ENCODE measurements at regions not wholly inside any gene's neighbourhood (a gene's known extent, or its start where the extent isn't known, plus 50 kb on each side); places are given as distances from the start of the nearest gene placed in this dataset.
"Not testable (repeated sequence)": the region's sequence is repeated elsewhere in the genome, so short reads cannot be mapped to it uniquely, and the experiment has no call there.

GRCh38 chr14:38716926-38717325, 386.1 kb downstream of the SEC23A start:
- DNase-seq (ENCODE audit: low read depth, low spot score): no peak

DNA sequence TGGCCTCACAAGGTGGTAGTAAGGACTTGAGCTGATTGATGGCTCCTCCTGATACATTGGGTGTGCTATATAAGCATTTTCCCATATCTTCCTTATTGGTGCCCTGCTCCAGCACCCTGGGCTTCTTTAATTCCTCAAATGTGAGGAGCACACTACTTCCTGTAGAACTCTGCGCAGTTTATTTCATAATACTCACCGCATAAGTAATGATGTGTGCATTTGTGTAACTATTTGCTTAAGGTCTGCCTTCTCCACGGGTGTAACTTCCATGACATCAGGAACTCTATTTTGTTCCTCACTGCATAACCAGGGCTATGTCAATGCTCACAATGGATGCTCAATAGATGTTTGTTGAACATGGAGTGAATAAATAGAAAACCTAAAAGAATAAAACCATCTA, 392.2 kb downstream of the SEC23A start:
- no peak for DNase-seq (ENCODE audit: low read depth, low spot score)

DNA sequence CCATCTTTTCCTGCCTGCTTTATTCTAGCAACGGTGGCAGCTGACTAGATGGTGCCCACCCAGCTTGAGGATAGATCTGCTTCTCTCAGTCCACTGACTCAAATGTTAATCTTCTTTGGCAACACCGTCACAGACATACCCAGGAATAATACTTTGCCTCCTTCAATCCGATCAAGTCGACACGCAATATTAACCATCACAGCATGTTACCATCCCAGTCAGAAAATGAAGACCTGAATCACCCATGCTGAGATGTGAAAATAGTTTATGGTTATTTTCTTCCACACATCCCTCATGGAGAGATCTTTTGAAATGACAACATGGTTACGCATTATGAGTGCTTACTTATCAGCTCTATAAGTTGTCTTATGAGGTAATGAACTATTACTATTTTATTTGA, 392.8 kb downstream of the SEC23A start:
- DNase-seq (ENCODE audit: low read depth, low spot score): no peak

DNA sequence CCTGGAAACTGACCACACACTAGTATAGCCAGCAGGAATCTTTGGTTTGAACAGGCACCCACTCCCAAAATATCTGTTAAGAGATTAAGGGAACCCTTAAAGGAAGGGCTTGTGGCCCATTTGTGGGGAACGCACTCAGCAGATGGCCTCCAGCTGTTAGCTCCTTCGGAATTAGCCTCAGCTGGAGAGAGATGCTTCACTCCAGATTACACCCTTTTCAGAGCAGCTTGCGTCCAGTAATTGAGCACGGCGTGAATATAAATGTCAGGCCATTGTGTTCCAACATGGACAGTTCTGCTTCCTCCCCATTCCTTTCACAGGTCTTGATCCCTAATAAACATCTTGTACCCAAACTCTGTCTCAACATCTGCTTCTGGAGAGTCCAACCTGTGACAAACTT, 397.8 kb downstream of the SEC23A start:
- DNase-seq (ENCODE audit: low read depth, low spot score): no peak

DNA sequence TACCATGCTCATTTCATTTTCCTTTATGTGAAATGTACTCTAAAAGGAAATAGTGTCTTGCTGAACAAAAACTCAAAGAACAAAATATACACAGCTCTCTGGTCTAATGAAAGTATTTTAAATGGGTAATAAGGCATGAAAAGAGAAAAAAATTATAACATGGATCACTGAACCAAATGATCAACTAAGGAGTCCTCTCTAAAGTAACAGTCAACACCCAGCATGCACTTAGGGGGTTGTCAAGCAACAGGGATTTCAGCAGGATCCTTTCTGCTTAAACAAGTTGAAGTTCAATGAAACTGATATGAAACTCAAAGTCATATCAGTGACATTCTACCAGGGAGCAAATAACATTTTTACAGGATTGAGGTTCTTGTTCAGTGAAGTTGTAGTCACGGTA, 398.8 kb downstream of the SEC23A start:
- DNase-seq (ENCODE audit: low read depth, low spot score): no peak

- no peak for DNase-seq (ENCODE audit: low read depth, low spot score)
Observed at GRCh38 chr14:38696925-38697324, 406.1 kb downstream of the SEC23A start.

- DNase-seq (ENCODE audit: low read depth, low spot score): no peak
Observed at GRCh38 chr14:38693423-38693822, 409.6 kb downstream of the SEC23A start.

GRCh38 chr14:38669027-38669426, 413.1 kb upstream of the CLEC14A start:
- no peak for DNase-seq (ENCODE audit: low read depth, low spot score)

DNA sequence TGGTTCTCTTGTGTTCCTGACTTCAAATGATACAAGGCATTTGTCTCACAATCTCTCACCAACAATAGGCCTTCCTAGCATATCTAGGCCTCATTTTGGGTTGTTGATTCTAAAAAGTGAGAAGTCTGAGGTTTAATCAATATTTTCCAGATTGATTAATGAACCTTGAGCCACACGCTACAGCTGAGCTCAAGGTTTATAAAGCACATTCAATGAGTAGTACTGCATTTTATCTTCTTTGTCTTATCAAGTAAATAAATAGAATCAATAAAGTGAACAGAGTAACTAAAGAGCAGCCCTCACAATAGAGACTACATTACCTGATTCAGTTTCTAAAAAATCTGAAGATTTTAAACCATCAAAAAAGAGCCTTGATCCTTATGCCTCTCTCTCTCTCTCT, 407.5 kb upstream of the CLEC14A start:
- no peak for DNase-seq (ENCODE audit: low read depth, low spot score)

- DNase-seq (ENCODE audit: low read depth, low spot score): no peak
Observed at GRCh38 chr14:38662781-38663180, 406.9 kb upstream of the CLEC14A start.

GRCh38 chr14:38646391-38646790, 390.5 kb upstream of the CLEC14A start:
- DNase-seq (ENCODE audit: low read depth, low spot score): no peak

DNA sequence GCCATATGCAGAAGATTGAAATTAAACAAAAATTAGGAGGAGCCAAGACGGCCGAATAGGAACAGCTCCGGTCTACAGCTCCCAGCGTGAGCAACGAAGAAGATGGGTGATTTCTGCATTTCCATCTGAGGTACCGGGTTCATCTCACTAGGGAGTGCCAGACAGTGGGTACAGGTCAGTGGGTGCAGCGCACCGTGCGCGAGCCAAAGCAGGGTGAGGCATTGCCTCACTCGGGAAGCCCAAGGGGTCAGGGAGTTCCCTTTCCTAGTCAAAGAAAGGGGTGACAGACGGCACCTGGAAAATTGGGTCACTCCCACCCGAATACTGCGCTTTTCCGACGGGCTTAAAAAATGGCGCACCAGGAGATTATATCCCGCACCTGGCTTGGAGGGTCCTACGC, 379.0 kb upstream of the CLEC14A start:
- not testable (repeated sequence) for DNase-seq (ENCODE audit: low read depth, low spot score)

GRCh38 chr14:38629412-38629811, 373.5 kb upstream of the CLEC14A start:
- no peak for DNase-seq (ENCODE audit: low read depth, low spot score)

GRCh38 chr14:38627163-38627562, 371.3 kb upstream of the CLEC14A start:
- no peak for DNase-seq (ENCODE audit: low read depth, low spot score)

GRCh38 chr14:38623661-38624060, 367.8 kb upstream of the CLEC14A start:
- no peak for DNase-seq (ENCODE audit: low read depth, low spot score)

DNA sequence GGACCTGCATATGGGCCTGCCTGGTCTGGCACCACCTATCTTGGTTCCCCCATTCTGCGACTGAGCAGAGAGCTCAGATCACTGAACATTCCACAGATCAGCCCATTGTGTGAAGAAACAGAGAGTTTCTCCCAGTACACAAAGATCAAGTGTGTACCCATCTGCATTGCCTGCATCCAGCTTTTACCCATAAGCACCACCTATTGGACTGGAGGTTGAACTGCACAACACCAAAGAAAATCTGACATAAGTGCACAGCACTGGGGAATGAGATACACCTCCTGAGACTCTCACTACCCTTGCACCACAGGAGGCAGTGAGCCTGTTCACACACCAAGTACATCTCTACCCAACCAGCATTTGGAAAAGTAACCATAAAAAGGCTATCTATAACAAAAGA, 362.6 kb upstream of the CLEC14A start:
- no peak for DNase-seq (ENCODE audit: low read depth, low spot score)

- no peak for DNase-seq (ENCODE audit: low read depth, low spot score)
Observed at GRCh38 chr14:38616959-38617358, 361.1 kb upstream of the CLEC14A start.

DNA sequence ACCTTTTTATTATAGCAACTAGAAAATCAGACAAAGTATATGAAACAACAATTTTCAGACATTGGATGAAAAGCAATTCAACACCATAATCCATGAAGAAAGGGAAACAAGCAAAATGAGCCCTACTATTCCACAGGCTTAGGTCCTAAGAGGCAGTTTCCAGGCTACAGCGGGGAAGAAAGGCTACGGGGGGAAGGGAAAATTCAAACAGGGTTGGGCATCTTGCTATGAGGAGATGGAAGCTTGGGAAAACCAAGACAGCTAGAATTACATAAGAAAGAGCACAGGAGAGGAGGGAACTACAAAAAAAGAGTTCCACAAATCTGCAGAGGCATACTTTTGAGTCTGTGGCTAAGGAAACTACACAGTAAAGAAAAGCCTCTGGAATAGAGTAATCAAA, 356.0 kb upstream of the CLEC14A start:
- no peak for DNase-seq (ENCODE audit: low read depth, low spot score)

DNA sequence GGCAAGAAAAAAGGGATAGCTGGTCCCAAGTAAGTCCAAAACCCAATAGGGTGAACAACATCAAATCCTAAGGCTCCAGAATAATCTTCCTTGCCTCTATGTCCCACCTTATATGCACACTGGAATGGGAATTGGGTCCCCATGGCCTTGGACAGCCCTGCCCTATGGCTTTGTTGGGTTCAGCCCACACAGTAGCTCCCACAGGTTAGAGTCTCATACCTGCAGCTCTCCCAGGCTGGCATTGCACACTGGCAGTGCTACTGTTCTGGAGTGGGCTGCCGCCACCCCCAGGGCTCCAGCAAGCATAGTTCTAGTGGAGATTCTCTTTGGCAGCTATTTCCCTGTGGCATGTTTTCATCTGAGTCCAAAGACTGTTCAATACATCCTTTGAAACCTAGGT, 352.4 kb upstream of the CLEC14A start:
- no peak for DNase-seq (ENCODE audit: low read depth, low spot score)

GRCh38 chr14:38605193-38606114, 349.6 kb upstream of the CLEC14A start:
- DNase-seq (ENCODE audit: low read depth, low spot score): no peak

- DNase-seq (ENCODE audit: low read depth, low spot score): not testable (repeated sequence)
Observed at GRCh38 chr14:38600572-38600971, 344.7 kb upstream of the CLEC14A start.

- DNase-seq (ENCODE audit: low read depth, low spot score): no peak
Observed at GRCh38 chr14:38593476-38593875, 337.6 kb upstream of the CLEC14A start.

GRCh38 chr14:38592764-38593442, 337.0 kb upstream of the CLEC14A start:
- DNase-seq (ENCODE audit: low read depth, low spot score): no peak

Measured in activated CD4-positive, CD25-positive, alpha-beta regulatory T cell treated with anti-CD3 and anti-CD28 coated beads, Interleukin-2, amount 50 U/mL, for 16 hours (primary cell).